Mammary epithelial cell (primary cell): ENCODE measurements at regions not wholly inside any gene's neighbourhood (a gene's known extent, or its start where the extent isn't known, plus 50 kb on each side); places are given as distances from the start of the nearest gene placed in this dataset.

Experiments used
- EZH2 ChIP-seq: IDR thresholded peaks from 2 replicates; pipeline ENCODE4 v1.6.1; 2012; ENCODE audit warnings: low read length, inconsistent platforms, borderline replicate concordance
- TF ChIP-seq, protein P1 (sequence below), 2 donors: IDR thresholded peaks in 1 of 2; conservative IDR thresholded peaks in 1 of 2; 2 replicates each; pipeline ENCODE4 v1.5.1; 2011 to 2012; ENCODE audit warnings: inconsistent platforms in 2 of 2, low read length in 2 of 2, mild to moderate bottlenecking in 2 of 2, control low read depth in 1 of 2, low read depth in 1 of 2; ENCODE audit not compliant: insufficient read depth in 1 of 2; ENCODE audit errors: extremely low read depth in 1 of 2

DNA sequence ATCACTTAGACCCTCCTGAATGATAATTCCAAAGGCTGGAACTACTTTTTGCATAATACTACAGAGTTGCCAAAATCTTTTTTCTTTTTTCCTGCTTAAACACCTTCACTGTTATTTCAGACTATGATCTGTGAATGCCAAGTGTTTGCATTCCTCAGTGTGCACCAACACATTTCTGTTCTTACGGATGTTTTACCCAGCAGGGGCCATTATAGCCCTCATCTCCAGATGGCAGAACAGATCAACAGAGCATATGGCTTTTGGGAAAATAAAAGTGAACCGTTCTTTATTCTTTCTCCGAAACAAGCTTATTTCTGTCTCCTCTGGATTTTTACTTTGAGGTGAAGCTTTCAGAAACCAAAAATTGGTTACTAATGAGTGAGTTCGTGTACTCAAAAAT lies 1226.6 kb upstream of the FAM98A start:
- TF ChIP-seq, protein P1, sequence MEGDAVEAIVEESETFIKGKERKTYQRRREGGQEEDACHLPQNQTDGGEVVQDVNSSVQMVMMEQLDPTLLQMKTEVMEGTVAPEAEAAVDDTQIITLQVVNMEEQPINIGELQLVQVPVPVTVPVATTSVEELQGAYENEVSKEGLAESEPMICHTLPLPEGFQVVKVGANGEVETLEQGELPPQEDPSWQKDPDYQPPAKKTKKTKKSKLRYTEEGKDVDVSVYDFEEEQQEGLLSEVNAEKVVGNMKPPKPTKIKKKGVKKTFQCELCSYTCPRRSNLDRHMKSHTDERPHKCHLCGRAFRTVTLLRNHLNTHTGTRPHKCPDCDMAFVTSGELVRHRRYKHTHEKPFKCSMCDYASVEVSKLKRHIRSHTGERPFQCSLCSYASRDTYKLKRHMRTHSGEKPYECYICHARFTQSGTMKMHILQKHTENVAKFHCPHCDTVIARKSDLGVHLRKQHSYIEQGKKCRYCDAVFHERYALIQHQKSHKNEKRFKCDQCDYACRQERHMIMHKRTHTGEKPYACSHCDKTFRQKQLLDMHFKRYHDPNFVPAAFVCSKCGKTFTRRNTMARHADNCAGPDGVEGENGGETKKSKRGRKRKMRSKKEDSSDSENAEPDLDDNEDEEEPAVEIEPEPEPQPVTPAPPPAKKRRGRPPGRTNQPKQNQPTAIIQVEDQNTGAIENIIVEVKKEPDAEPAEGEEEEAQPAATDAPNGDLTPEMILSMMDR (conservative IDR thresholded peaks at IDR 0.05 in 1 of 2, IDR thresholded peaks at IDR 0.05 in 1 of 2; ENCODE audit: extremely low read depth in 1 of 2, insufficient read depth in 1 of 2, low read depth in 1 of 2, low read length in 2 of 2), result no peak
- TF ChIP-seq EZH2, result no peak
